CD8-positive, alpha-beta memory T cell (primary cell): ENCODE measurements at regions not wholly inside any gene's neighbourhood (a gene's known extent, or its start where the extent isn't known, plus 50 kb on each side); places are given as distances from the start of the nearest gene placed in this dataset.

Source experiments
- CTCF ChIA-PET: fragments of 350-600 bp; sonication (Branson Sonifier 250); formaldehyde crosslinking; loops from one replicate; lab custom pipeline; 2021; ENCODE audit warnings: antibody characterized with exemption; lab: Charles Lee
- POLR2A ChIA-PET: fragments of 350-600 bp; sonication (Branson Sonifier 250); formaldehyde crosslinking; loops from one replicate; lab custom pipeline; 2021; ENCODE audit warnings: antibody characterized with exemption; lab: Charles Lee
- DNase-seq, 5 donors: peaks; one replicate each; pipeline versions ENCODE4 v3.0.0 to v3.0.0-alpha.2; 2020 to 2022; ENCODE audit warnings: mixed read lengths in 1 of 5
- H3K27ac ChIP-seq: one replicate; pipeline ENCODE4 v1.7.0; 2013; ENCODE audit warnings: low read depth, mild to moderate bottlenecking, low read length, moderate library complexity
- H3K27me3 ChIP-seq: 2 replicates; pipeline ENCODE4 v1.7.0; 2013; ENCODE audit warnings: low read length, mild to moderate bottlenecking; ENCODE audit not compliant: insufficient read depth, poor library complexity, severe bottlenecking
- H3K36me3 ChIP-seq: 2 replicates; pipeline ENCODE4 v1.7.0; 2013; ENCODE audit warnings: mild to moderate bottlenecking, low read length, moderate library complexity; ENCODE audit not compliant: insufficient read depth
- H3K4me1 ChIP-seq: 2 replicates; pipeline ENCODE4 v1.7.0; 2013; ENCODE audit warnings: mild to moderate bottlenecking, low read length, moderate library complexity; ENCODE audit not compliant: insufficient read depth
- H3K4me3 ChIP-seq: 2 replicates; pipeline ENCODE4 v1.7.0; 2013; ENCODE audit warnings: mild to moderate bottlenecking, low read length
- H3K9me3 ChIP-seq: 2 replicates; pipeline ENCODE4 v1.7.0; 2013; ENCODE audit warnings: mild to moderate bottlenecking, low read length
- H3K27ac Mint-ChIP-seq, 8 donors: one replicate each; pipeline ENCODE4 v1.8.0; 2020 to 2021; ENCODE audit warnings: mixed read lengths in 8 of 8, mild to moderate bottlenecking in 6 of 8, inconsistent platforms in 3 of 8, moderate library complexity in 3 of 8
- H3K27me3 Mint-ChIP-seq, 2 donors: one replicate each; pipeline ENCODE4 v1.8.0; 2020 to 2021; ENCODE audit warnings: mixed read lengths in 2 of 2, mild to moderate bottlenecking in 1 of 2, moderate library complexity in 1 of 2
- H3K36me3 Mint-ChIP-seq, 3 donors: one replicate each; pipeline ENCODE4 v1.8.0; 2020 to 2021; ENCODE audit warnings: mixed read lengths in 3 of 3, inconsistent platforms in 1 of 3, mild to moderate bottlenecking in 1 of 3
- H3K4me1 Mint-ChIP-seq, 3 donors: one replicate each; pipeline ENCODE4 v1.8.0; 2020 to 2021; ENCODE audit warnings: mixed read lengths in 3 of 3, inconsistent platforms in 1 of 3, mild to moderate bottlenecking in 1 of 3
- H3K4me3 Mint-ChIP-seq, 7 donors: one replicate each; pipeline ENCODE4 v1.8.0; 2020 to 2021; ENCODE audit warnings: mixed read lengths in 7 of 7, mild to moderate bottlenecking in 6 of 7, moderate library complexity in 4 of 7, inconsistent platforms in 2 of 7
- H3K9me3 Mint-ChIP-seq, 5 donors: one replicate each; pipeline ENCODE4 v1.8.0; 2020 to 2022; ENCODE audit warnings: mixed read lengths in 5 of 5, mild to moderate bottlenecking in 3 of 5, moderate library complexity in 2 of 5, inconsistent platforms in 1 of 5

DNA sequence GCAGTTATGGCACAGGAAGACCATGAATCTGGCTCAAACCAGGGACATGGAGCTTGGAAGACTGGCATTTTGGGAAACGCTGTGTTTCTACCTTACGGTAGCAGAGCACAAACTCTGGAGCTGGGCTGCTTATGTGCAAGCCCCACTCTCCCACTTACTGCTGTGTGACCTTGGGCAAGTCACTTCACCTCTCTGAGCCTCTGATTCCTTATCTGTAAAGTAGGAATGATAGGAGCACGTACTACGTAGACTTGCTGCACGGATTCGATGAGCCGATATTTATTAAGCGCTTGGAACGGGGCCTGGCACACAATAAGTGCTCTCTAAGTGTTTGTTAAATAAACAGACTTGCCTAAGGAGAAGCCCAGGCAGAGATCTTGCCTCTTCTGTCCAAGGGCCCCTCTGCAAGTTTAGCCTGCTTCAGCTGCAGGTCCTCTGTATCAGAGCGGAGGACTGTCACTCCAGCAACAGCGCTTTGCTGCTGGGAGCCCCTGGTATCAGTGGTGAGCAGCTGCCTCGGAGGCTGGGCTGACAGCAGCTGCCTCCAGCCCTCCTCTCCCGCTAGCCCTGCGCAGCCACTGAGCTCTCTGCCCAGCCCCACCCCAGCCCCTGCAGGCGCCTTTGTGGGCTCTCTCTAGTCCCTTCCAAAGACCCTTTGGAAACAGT is 96.9 kb upstream of the ANO1 start:
- Mint-ChIP-seq H3K27ac (no peak overlapping the region), H3K4me3 (no peak overlapping the region), H3K36me3 (no peaks in the 10 kb centered on the region), H3K27me3 (peaks cover 27 to 51% of the 10 kb centered on the region in 2 donors), H3K4me1 (no peaks in the 10 kb centered on the region), H3K9me3 (no peaks in the 10 kb centered on the region)
- no peak for DNase-seq
- Histone ChIP-seq H3K4me3 (no peak overlapping the region), H3K27me3 (no peaks in the 10 kb centered on the region), H3K27ac (no peak overlapping the region), H3K36me3 (no peaks in the 10 kb centered on the region), H3K4me1 (no peaks in the 10 kb centered on the region), H3K9me3 (no peaks in the 10 kb centered on the region)
- POLR2A ChIA-PET = no interaction called here
- CTCF ChIA-PET = no interaction called here

DNA sequence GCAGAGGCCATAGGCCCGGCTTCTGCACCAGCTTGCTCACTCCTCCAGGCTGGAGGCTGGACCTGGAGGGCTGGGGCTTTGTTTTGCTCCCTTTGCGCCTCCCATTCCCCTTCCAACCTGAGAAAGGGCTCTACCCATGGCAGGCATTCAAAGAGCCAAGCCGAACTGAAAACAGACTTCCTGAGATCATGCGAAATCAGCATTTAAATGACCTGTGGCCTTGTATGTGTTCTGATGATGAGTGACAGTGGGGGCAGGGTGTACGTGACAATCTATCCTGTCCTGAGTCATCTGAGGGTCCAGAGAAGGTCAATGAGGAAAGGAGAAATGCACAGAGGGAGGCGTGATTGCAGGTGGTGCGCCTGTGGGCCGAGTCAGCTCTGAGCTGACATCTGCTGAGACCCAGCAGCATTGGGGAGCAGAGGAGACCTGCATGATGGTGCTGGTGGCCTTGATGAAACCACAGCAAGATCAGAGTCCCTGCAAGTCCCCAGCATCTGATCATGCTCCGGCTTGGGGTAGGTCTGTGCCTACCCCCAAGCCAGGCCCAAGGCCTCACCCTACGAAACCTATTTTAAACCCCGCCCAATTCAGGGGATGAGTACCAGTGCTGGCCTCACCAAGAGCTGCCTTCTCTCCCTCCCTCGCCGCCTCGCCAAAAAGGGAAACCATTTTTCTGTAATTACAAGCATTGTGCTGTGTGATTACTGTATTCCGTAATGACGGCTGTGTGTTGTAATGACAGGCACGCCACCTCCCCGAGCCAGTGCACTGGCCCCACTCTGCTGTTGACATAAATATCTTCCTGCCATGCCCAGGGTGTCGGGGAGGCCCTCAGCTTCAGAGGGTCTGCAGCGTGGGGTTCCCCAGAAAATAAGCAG is 95.2 kb upstream of the ANO1 start:
- Histone ChIP-seq H3K9me3 (no peaks in the 10 kb centered on the region), H3K4me3 (no peak overlapping the region), H3K27me3 (no peaks in the 10 kb centered on the region), H3K4me1 (no peaks in the 10 kb centered on the region), H3K27ac (no peak overlapping the region), H3K36me3 (no peaks in the 10 kb centered on the region)
- Mint-ChIP-seq H3K4me3 (no peak overlapping the region), H3K27me3 (peaks cover 29 to 61% of the 10 kb centered on the region in 2 donors), H3K4me1 (no peaks in the 10 kb centered on the region), H3K9me3 (no peaks in the 10 kb centered on the region), H3K27ac (no peak overlapping the region), H3K36me3 (no peaks in the 10 kb centered on the region)
- no peak for DNase-seq
- POLR2A ChIA-PET = no interaction called here
- CTCF ChIA-PET = no interaction called here

DNA sequence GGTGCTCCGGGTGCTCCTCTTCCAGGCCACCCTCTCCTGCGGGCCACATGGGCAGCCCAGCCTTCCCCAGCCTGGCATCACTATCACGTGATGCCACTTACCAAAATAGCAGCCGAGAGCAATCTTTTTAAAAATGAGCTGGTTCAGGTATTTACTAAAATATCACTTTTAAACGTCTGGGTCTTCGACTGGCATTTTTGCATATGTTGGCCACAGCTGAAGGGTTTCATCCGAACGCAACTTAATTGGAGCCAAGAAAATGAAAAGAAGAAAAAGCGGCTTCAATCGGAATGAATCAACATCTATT is 94.6 kb upstream of the ANO1 start:
- no peak overlapping the region for H3K4me3 Mint-ChIP-seq
- POLR2A ChIA-PET = no interaction called here
- no peaks in the 10 kb centered on the region for H3K4me1 ChIP-seq

DNA sequence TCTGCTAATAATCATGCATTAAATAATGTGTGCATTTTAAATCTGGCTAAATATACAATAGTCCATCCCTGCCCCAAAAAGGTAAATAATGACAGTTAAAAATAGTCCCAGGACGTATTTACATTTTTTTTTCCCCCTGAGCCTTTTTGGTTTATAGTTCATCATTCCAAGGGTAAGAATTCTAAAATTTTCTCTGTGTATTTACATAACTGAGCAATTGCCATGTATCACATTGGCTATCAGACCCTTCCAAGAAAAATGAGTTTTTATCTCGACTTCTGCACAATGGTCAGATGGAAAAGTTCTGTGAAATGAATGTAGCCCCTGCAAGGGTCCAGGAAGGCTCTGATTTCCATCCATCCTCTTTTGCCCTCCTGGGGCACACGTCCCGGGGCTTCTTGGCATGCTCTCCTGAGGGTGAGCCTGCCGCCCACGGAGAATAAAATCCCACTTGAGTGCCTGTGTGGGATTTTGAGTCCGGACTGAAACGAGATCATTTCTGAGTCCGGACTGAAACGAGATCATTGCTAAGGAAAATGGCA is 94.1 kb upstream of the ANO1 start:
- DNase-seq = no peak
- Mint-ChIP-seq H3K4me1 (no peaks in the 10 kb centered on the region), H3K36me3 (no peaks in the 10 kb centered on the region), H3K27me3 (peaks cover 32 to 67% of the 10 kb centered on the region in 2 donors), H3K4me3 (no peak overlapping the region), H3K27ac (no peak overlapping the region), H3K9me3 (no peaks in the 10 kb centered on the region)
- POLR2A ChIA-PET = no interaction called here
- H3K4me3 ChIP-seq = no peak overlapping the region
- H3K4me1 ChIP-seq = no peaks in the 10 kb centered on the region
- no peaks in the 10 kb centered on the region for H3K27me3 ChIP-seq
- no peaks in the 10 kb centered on the region for H3K9me3 ChIP-seq
- H3K36me3 ChIP-seq = no peaks in the 10 kb centered on the region
- H3K27ac ChIP-seq = no peak overlapping the region
- CTCF ChIA-PET = no interaction called here

More for the DNA sequence above, 94.6 kb upstream of the ANO1 start:
- Mint-ChIP-seq H3K27ac (no peak overlapping the region), H3K4me1 (no peaks in the 10 kb centered on the region), H3K9me3 (no peaks in the 10 kb centered on the region), H3K27me3 (peaks cover 32 to 67% of the 10 kb centered on the region in 2 donors), H3K36me3 (no peaks in the 10 kb centered on the region)
- no peak for DNase-seq
- Histone ChIP-seq H3K36me3 (no peaks in the 10 kb centered on the region), H3K27me3 (no peaks in the 10 kb centered on the region), H3K4me3 (no peak overlapping the region), H3K27ac (no peak overlapping the region), H3K9me3 (no peaks in the 10 kb centered on the region)
- CTCF ChIA-PET = no interaction called here

DNA sequence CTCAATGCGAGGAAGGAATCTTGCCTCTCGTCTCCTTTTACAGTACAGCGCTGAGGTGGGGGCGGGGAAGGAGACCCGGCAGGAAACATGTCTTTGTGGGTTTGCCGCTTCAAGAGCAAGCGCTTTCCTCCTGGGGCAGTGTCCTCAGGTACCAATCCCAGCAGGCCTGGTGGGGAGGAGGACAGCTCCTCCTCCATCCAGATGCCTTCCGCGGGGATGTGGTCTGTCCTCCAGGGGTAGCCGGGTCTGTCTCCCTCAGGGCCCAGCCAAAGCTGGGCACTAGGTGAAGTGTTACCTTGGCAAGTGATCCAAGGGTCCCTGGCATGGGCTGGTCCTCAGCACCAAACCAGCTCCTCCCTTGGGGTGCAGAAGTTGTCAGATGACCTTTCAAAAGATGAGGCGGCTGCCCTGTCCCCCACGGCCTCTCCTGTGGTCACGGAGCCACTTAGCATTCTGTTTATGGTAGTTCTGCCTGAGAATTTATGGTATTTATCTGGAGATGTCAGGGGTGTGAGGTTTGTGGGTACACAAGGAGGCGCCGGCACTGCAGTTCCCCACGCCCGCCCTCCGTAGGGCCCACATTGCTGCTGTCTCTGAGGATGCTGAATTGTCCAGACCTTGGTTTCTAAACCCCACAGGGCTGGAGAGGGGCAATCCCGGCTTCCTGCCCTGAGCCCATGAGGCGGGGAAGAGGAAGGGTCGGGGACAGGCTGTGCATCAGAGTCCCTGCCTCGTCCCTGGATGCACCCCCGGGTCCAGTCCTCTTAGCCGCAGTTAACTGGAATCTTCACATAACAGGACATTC is 93.5 kb upstream of the ANO1 start:
- CTCF ChIA-PET = no interaction called here
- no peaks in the 10 kb centered on the region for H3K9me3 ChIP-seq
- H3K4me1 ChIP-seq = no peaks in the 10 kb centered on the region
- Mint-ChIP-seq H3K9me3 (no peaks in the 10 kb centered on the region), H3K4me3 (no peak overlapping the region), H3K27me3 (peaks cover 28 to 63% of the 10 kb centered on the region in 2 donors), H3K4me1 (no peaks in the 10 kb centered on the region), H3K27ac (no peak overlapping the region), H3K36me3 (no peaks in the 10 kb centered on the region)
- H3K36me3 ChIP-seq = no peaks in the 10 kb centered on the region
- POLR2A ChIA-PET = no interaction called here
- no peak overlapping the region for H3K4me3 ChIP-seq
- no peaks in the 10 kb centered on the region for H3K27me3 ChIP-seq
- no peak overlapping the region for H3K27ac ChIP-seq
- DNase-seq = no peak

DNA sequence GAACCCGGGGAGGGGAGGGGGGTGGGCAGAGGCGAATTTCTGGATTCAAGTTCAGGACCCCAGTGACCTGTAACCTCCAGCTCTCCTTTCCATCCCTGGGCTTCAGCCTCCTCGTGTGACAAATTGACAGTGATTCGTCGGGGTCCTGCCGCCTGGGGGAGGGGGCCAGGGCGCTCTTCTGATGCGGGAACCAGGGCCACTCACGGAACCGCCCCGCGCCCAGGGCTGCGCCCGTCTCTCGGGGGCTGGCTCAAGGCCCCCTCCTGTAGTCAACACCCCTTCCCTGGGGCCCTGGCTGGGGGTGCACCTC is 92.8 kb upstream of the ANO1 start:
- Histone ChIP-seq H3K27me3 (no peaks in the 10 kb centered on the region), H3K4me1 (no peaks in the 10 kb centered on the region), H3K27ac (no peak overlapping the region), H3K9me3 (no peaks in the 10 kb centered on the region), H3K36me3 (no peaks in the 10 kb centered on the region), H3K4me3 (no peak overlapping the region)
- H3K4me3 Mint-ChIP-seq = no peak overlapping the region
- no peaks in the 10 kb centered on the region for H3K4me1 Mint-ChIP-seq
- CTCF ChIA-PET = no interaction called here
- POLR2A ChIA-PET = no interaction called here
- no peak overlapping the region for H3K27ac Mint-ChIP-seq
- H3K27me3 Mint-ChIP-seq = peaks cover 23 to 62% of the 10 kb centered on the region in 2 donors
- H3K9me3 Mint-ChIP-seq = no peaks in the 10 kb centered on the region
- no peak for DNase-seq
- no peaks in the 10 kb centered on the region for H3K36me3 Mint-ChIP-seq

DNA sequence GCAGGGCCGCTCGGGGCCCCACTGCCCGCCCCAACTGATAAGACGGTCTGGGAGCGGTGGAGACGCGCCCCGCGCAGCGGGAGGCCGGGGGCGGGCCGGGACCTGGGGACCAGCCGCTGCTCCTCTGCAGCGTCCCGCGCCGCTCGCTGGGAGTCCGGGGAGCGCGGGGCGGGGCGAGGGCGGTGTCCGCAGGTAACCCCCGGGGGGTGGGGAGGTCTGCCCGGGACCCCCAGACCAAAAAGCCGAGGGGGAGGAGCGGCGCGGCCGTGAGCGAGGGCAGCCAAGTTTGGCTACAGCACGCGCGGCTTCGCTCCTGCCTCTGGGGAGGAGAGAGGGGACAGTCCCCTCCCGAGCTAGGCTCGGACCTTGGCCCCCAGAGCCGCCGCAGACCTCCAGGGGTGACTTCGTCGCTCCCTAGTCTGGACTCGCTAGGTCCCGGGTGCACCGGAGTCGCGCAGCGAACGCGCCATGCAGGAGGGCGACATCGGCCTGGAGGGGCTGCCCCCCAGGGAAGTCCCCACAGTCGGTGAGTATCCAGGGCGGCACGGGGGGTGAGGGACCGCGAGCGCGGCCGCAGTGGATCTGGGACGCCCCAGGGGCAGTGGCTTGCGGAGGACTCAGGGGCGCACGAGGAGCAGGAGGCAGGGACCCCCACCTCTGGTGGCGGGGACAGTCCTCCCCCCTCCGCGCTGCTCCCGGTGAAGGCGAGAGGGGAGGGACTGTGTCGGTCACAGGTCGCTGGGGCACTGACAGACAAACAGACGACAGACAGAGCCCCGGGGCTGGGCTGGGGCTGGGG is 92.3 kb upstream of the ANO1 start:
- H3K27ac Mint-ChIP-seq = no peak overlapping the region
- Histone ChIP-seq H3K4me1 (no peaks in the 10 kb centered on the region), H3K36me3 (no peaks in the 10 kb centered on the region), H3K27ac (no peak overlapping the region), H3K9me3 (no peaks in the 10 kb centered on the region), H3K4me3 (no peak overlapping the region), H3K27me3 (no peaks in the 10 kb centered on the region)
- CTCF ChIA-PET = no interaction called here
- POLR2A ChIA-PET = no interaction called here
- DNase-seq = no peak
- no peaks in the 10 kb centered on the region for H3K4me1 Mint-ChIP-seq
- no peaks in the 10 kb centered on the region for H3K9me3 Mint-ChIP-seq
- no peaks in the 10 kb centered on the region for H3K36me3 Mint-ChIP-seq
- H3K4me3 Mint-ChIP-seq = no peak overlapping the region
- peaks cover 23 to 67% of the 10 kb centered on the region in 2 donors for H3K27me3 Mint-ChIP-seq
